Erythroblast (primary cell): ENCODE measurements at regions not wholly inside any gene's neighbourhood (a gene's known extent, or its start where the extent isn't known, plus 50 kb on each side); places are given as distances from the start of the nearest gene placed in this dataset.

Source experiments
- GATA1 ChIP-seq: IDR thresholded peaks from 2 replicates; pipeline ENCODE4 v1.6.1; 2011; ENCODE audit warnings: low read depth, mild to moderate bottlenecking, control low read depth, low read length, moderate library complexity
- POLR2A ChIP-seq: IDR thresholded peaks from 2 replicates; pipeline ENCODE4 v1.6.1; 2011; ENCODE audit warnings: mild to moderate bottlenecking, low read length

GRCh38 chr5:90092734-90093133, 316.8 kb downstream of the CETN3 start:
- TF ChIP-seq POLR2A (no peak), GATA1 (no peak)
